Right ventricle myocardium superior (tissue), 1 donor: ENCODE measurements at regions not wholly inside any gene's neighbourhood (a gene's known extent, or its start where the extent isn't known, plus 50 kb on each side); places are given as distances from the start of the nearest gene placed in this dataset.

Experiments
- ATAC-seq: fragments of 200-7000 bp; cut with Tn5 transposase; one replicate; pipeline ENCODE4 v1.9.1; 2020; ENCODE audit warnings: mild to moderate bottlenecking; ENCODE audit not compliant: poor library complexity
- DNase-seq: peaks from one replicate; pipeline ENCODE4 v3.0.0-alpha.2; 2020
- intact Hi-C: fragments of 100-400 bp; cut with DNase I; formaldehyde crosslinking; loops from one replicate; pipeline ENCODE4 v1.11.2; 2022
- donor health status: DM: no; HTN: yes; CAD: no; lungs with severe emphysema.

DNA sequence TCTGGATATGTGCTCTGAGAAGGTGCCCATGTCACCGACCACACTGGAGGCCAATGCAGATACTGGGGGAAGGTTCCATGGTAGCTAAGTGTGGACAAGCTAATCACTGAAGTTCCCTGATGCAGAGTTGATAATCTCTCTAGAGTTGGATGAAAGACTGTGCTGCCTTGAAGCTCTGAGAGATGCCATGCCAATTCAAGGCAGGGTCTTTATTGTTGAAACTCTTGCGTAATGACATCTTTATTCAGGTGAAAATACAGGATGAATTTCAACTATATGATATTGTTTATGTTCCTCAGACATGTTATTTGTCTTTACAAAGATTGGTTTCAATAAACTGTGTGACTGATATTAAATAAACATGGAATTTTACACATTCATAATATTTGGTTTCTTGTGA, 167.6 kb upstream of the TMEM161B start:
- no peak for ATAC-seq
- intact Hi-C loops = no loop called here
- DNase-seq = no peak

DNA sequence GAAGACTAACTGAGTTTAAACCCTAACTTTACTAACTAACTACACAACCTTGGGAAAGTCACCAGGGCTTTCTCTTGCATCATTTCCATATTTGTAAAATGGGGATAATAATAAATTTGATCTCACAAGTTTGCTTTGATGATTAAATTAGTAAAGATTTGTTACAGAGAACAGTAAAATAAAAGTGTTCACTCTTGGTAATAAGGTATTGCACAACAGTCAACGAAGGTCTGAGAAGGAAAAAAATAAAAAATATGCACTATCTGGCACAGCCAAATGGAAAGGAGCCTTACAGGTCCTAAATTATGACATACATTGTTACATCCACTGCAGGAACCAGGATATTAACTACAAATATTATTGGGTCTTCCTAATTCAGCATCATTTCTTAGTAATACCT, 160.0 kb upstream of the TMEM161B start:
- intact Hi-C loops = no loop called here
- no peak for DNase-seq
- no peak for ATAC-seq

DNA sequence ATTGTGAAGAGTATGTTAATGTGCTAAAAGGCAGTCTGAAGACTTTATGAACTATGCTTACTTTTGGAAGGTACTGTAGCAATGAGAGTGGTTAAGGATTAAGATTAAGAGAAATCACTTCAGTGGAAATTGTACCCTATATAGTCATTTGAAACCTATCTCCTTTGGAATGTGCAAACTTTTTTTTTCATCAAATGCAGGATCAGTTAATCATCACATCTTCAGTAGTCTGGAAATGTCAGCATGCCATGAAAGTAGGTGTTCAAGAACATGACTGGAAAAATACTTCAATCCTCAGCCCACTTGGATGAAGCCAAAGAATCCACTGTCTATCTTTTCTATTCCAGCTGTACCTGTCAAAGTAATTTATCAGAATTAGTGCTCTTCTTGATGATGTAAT, 157.8 kb upstream of the TMEM161B start:
- ATAC-seq = no peak
- intact Hi-C loops = no loop called here
- no peak for DNase-seq

DNA sequence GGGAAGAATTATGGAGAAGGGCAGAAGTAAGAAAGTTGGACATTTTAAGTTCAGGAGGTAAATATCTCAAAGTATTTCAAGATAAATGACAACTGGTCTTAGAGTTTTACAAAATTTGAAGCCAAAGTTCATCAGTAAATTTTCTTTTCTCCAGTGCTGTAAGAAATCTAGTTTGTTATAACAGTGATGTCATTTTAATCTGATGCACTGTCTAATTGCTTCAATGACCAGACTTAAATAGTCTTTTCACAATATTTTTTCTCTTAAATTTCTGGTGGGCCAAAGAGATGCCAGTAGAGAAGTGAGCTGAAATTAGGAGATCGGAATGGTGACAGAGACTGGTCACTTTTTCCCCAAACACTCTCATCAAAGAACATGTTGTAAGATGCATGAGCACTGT, 156.5 kb upstream of the TMEM161B start:
- intact Hi-C loops = no loop called here
- DNase-seq = no peak

DNA sequence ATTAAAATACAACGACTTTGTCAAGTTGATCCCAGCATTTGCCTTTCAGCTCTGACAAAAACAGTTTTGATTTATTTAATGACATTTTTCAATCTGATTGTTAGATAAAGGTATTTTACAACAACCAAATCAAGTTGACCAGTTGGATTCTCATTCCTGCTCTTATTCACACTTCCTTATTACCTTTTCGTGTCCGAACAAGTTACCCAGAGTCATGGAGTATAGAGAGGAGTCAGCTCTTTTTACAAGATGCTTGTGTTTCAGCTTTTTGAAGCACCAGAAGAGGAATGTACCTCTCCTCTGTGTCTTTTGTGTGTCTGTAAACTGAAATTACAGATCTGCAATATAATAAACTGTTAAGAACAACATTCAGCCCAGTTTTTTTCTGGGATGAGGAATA, 151.3 kb upstream of the TMEM161B start:
- intact Hi-C loops = no loop called here
- DNase-seq = no peak
- ATAC-seq = no peak

More for the DNA sequence above, 156.5 kb upstream of the TMEM161B start:
- no peak for ATAC-seq

DNA sequence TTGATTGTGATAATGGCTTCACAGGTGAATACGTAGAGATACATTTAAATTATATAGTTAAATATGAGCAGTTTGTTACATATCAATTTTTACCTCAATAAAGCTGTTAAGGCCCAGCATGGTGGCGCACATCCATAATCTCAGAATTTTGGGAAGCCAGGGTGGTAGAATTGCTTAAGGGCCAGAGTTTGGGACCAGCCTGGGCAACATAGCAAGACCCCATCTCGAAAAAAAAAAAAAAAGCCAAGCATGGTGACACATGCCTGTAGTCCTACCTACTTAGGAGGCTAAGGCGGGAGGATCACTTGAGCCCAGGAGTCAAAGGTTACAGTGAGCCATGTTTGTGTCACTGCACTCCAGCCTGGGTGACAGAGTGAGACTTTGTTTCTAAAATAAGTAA, 138.7 kb upstream of the TMEM161B start:
- DNase-seq (no peak), ATAC-seq (no peak)
- intact Hi-C loops = no loop called here

DNA sequence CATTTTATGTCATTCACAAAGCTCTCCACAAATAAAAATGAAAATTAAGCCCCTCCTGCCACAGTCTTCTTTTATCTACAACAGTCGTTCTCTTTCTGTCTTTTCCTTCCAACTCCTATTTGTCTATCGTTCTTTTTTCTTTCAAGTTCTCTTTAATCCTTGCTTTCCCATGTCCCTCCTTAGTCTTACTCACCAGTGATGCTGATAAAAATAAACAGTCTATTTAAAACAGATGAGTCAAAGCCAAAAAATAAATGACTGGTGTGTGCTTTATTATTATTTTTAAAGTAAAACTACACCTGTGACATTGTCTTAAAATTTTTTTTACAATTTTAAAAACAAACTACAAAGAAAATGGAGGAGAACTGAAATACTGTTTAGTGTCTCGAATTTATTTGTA, 137.1 kb upstream of the TMEM161B start:
- ATAC-seq = no peak
- intact Hi-C loops = no loop called here
- no peak for DNase-seq

DNA sequence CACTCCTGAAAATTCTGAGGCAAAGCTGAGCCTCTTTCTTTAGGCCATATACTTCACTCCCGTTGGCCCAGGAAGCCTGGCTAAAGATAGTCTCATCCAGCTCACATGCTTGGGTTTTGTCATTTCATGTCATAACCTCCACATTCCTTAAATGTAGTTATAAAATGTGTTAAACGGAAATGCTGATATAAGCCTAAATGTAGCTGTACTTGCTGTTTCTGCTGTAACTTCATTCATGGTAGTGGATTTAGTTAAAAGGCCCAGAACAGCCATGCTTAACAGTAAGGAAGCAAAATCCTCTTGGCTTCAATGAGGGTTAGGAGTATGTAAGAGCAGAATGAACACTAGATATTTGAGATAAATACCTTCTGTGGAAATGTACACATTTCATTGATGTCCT, 135.8 kb upstream of the TMEM161B start:
- no peak for ATAC-seq
- no peak for DNase-seq
- intact Hi-C loops = no loop called here

DNA sequence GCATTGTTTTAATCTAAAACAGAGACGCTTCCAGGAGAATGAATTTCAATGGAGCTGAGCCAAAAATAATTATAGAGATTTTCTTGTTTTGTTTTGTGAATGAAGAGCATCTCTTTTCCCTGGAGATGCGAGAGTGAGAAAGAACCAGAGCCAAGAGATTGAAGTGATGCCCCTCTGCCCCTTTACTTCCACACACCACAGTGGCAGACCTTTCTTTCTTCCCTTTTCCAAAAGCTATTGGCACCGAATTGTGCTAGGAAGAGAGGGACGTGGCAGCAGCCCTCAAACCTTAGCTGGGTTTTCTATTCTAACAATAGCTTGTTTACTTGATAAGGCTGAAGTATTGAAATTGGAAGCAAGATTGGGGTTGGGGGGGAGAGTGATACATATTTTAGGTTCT, 133.0 kb upstream of the TMEM161B start:
- intact Hi-C loops = no loop called here
- no peak for DNase-seq
- ATAC-seq = no peak

DNA sequence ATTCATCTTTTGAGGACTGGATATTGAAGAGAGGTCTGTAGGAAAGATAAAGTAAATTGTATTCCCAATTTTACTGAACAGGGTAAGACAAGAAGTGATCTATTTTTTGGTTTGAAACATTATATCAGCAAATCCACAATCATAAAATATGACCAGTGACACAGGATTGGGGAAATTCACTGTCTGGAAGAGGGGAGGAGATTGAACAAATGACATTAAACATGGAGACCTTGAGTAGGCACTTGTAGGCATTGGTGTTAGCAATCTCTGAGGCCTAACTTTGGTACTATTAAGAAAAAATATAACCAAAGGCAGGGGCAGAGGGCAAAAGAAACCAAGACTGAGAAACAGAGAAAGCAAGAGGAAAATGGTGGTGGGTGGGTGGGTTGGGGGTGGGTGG, 132.6 kb upstream of the TMEM161B start:
- intact Hi-C loops = no loop called here
- ATAC-seq (no peak), DNase-seq (no peak)

DNA sequence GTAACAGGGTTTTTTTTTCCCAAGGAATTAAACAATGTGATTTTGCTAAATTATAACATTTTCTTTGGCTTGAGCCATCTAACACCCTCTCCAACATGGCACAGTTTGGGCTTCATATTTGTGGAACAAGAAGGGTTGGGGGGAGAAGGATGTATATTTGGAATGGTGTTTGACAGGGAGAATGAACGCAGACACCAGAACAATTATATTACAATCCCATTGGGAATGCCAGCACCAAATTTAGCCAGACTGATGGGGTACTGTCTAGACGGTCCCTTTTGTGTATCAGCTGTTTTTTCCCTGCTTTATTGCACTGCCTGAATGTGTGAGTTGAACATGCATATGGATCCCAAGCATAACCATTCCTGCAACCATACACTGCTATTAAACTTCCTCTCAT, 130.9 kb upstream of the TMEM161B start:
- DNase-seq = no peak
- ATAC-seq = no peak
- intact Hi-C loops = no loop called here

DNA sequence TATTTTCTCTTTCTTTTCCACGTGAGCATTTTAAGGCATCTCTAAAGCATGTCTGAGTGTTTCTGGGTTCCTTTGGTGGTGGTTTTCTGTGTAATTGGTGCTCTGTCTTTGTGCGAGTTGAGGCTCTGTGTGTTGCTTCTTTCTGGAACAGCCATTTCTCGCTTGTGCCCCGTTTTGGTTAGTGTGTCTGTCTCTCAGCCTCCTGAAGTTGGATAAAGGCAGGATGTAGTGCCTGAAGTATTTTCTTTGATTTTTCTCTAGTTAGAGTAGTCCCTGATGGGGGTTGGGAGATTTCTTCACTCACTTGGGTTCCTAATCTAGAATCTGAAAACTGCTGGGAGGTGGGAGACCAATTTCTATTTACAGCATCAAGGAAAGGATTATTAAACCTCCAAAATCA, 129.7 kb upstream of the TMEM161B start:
- ATAC-seq = no peak
- no peak for DNase-seq
- intact Hi-C loops = no loop called here

DNA sequence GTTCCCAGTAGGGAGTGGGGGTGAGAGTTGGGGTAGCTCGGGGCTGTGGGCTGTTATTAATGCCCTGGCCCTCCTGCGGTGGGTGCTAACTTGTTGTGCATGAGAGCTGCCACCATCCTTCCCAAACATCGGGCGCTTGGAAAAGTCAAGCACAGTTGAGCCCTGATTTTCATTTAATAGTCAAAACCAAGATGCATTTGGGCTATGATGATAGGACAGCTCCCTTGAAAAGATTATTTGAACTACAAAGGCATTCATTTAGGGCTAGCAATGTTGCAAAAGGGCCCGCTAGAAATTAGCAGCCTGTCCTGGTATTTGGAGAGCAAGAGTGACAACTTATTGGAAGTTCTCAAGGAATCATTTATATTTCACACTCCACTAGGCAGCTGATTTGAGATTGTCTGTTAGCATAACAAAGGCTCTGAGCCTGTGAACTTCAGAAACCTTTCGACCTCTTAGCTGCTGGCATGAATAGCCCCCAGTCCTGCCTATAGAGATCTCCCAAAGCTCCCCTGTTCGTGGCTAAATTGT, 128.2 kb upstream of the TMEM161B start:
- ATAC-seq (no peak), DNase-seq (no peak)
- intact Hi-C loops = no loop called here

DNA sequence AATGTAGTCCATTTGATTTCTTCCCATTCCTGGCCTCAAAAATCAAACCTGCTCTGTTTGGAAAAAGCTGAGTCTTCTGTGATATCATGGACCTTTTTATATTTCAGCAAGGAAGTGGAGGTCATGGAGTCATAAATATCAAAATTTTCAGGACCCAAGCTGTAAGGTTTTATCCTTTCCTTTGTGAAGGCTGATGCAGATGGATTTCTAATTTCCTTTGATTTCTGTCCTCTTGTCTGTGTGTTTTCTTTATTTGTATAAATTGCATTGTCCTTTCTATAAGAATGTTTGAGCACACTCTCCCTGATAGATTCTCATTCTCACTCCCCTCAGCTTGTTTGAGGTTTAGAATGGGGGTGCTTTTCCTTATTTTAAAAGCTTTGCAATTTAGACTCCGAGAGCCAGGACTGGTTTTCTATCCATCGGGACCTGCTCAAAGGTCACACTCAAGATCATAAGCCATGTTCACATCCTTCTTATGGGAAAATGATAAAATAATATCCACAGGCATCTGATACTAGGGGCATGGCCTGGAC, 127.4 kb upstream of the TMEM161B start:
- ATAC-seq (no peak), DNase-seq (no peak)
- intact Hi-C loops = no loop called here

DNA sequence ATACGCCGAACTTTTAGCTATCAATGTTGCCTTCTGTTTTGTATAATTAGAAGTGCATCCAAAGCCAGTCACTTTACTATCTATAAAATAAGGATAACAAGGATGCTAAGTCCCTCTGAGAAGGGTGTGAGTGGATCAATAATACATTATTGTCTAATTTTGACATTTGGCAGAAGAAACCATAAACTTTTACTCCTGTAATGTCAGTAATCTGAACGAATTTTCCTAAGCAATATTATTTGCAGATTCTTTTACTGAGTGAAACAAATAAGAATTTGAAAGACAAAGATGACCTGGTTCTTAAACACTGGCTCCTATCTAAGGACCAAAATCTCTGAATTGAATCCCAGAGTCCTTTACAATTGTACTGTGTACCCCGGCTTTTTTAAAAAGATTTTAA, 126.6 kb upstream of the TMEM161B start:
- no peak for DNase-seq
- intact Hi-C loops = no loop called here
- no peak for ATAC-seq

DNA sequence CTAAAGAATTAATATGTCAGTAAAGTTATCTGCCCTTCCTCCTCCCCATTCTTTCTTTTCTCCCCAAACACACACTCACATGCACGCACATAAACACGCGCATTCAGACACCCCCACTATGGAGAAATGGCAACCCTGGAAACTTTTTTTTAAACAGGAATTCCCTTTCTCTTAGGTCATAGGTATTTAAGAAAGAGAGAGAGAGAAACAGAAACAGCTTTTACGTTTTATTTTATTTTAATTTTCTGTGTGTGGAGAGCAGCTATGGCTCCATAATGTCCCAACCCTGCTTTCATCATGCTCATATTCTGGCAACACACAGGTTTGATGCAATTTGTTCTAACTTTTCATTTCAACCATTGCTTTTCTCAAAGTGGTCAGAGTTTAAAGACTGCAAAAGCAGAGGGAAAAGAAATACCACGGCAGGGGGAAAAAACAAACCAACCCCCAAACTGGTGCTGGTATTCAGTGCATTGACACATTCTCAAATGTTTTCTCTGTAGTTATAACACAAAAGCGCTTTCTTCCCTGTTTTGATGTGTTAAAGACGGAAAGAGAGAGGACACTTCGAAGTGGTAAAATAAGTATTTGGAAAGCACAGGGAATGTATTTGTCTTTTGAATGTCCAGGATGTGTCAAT, 126.0 kb upstream of the TMEM161B start:
- intact Hi-C loops = no loop called here
- no peak for DNase-seq
- no peak for ATAC-seq

DNA sequence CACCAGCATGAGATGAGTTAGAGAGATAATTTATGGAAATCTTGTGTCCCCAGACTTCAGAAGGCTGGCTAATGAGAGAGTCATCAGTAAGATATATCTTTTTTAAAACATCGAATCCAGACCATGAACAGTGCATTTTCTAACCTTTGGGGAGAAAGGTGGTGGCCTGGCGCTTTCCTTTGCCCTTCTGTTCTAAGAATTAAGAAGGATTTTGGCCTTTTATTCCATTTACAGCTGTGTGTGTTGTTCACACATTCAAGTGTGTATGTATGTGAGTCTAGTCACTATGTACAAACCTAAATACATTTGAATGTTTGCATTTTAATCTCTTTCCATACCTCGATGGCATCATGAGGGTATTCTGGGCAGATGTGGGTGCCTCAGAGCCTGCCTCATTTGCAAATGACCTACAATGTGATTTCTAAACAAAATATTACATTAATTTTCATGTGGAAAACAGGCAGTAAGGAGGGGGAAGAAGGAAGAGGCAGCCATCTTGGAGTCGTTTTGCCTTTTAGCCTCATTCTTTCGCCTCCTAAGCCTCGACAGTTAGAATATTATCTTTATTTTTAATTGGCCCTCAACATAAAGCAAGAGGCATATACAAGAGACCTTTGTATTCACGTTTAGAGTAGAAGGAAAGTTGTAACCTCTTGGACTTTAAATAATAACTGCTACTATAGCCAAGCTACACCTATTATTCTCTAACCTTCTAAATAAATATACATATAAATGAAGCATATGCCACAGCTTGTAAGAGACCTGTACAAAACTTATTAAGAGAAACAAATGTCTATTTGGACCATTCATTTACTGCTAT, 125.3 kb upstream of the TMEM161B start:
- intact Hi-C loops = no loop called here
- no peak for DNase-seq
- ATAC-seq = no peak

DNA sequence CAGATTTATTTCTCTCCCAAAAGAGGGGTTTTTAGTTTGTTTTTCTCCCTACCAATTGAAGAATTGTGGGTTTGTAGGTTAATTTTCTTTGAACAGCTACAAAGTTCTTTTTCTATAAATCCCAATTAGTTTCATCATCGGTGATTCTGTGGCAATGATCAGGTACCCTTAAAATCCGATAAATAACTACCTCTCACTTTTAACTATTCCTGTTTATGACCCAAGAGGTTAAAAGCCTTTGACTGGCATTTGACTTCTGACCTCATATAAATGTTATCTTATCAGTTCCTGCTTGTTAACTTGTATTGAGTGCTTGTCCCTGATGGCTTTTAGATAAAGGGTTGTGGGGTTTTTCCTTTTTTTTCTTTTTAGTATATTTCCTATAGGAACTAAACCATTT, 124.4 kb upstream of the TMEM161B start:
- DNase-seq (no peak), ATAC-seq (no peak)
- intact Hi-C loops = no loop called here

DNA sequence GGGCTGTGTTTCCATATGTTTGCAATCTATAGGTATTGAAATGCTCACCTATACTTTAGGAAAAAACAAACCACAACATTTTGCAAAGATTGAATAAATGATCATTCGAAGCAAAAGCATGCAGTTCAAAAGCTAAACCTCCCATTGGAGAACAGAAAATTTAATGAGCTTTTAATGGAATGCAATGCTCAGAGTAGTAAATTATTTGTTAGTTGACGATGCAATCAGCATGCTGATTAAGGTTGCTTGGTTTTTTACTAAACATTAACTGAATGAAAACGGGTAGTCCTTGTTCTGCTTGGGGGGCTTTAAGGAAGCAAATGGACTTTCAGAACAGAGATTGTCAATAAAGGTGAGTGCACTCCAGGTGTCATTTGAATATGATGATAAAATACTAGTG, 123.3 kb upstream of the TMEM161B start:
- ATAC-seq (no peak), DNase-seq (no peak)
- intact Hi-C loops = no loop called here

DNA sequence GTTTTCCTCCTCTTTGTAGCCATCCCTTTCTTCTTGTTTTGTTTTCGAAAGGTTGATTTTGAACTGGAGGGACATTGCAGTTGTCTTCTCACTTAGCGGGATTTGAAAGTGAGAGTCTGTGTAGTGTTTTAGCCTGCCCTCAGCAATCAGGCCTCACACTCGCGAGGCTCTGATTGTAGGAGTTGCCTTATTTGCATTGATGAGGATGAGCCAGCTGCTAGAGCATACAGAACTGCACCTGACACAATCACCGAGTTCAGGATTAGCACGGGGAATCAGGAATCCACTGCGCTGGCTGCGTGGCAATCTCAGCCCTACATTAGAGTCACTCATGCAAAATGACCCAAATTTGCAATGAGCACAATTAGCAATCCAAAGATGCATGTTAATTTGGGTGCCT, 122.5 kb upstream of the TMEM161B start:
- intact Hi-C loops = no loop called here
- DNase-seq = no peak
- no peak for ATAC-seq
